MM.1S (cell line): ENCODE measurements at regions not wholly inside any gene's neighbourhood (a gene's known extent, or its start where the extent isn't known, plus 50 kb on each side); places are given as distances from the start of the nearest gene placed in this dataset.
"Not testable (repeated sequence)": the region's sequence is repeated elsewhere in the genome, so short reads cannot be mapped to it uniquely, and the experiment has no call there.

Source experiments
- EZH2phosphoT487 ChIP-seq: fragments of 300-600 bp; sonication (generic); IDR thresholded peaks from 2 replicates; pipeline ENCODE4 v1.6.1; 2018; ENCODE audit warnings: antibody characterized with exemption, low read length
- TF ChIP-seq, protein P1 (sequence below): fragments of 300-600 bp; sonication (generic); IDR thresholded peaks from 2 replicates; pipeline ENCODE4 v1.5.1; 2016; ENCODE audit warnings: antibody characterized with exemption, low read length, mixed read lengths

DNA sequence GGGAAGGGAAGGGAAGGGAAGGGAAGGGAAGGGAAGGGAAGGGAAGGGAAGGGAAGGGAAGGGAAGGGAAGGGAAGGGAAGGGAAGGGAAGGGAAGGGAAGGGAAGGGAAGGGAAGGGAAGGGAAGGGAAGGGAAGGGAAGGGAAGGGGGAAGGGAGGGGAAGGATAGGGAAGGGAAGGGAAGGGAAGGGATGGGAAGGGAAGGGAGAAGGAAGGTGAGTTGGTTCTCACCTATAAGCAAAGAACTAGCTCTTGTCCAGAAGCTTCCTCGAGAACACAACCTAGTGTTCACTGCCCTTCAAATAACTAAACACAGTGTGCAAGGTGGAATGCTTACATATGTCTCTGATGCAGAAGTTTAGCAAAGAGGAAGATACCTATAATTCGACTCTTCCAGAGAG is 59.6 kb upstream of the MYO3A start:
- TF ChIP-seq, protein P1, sequence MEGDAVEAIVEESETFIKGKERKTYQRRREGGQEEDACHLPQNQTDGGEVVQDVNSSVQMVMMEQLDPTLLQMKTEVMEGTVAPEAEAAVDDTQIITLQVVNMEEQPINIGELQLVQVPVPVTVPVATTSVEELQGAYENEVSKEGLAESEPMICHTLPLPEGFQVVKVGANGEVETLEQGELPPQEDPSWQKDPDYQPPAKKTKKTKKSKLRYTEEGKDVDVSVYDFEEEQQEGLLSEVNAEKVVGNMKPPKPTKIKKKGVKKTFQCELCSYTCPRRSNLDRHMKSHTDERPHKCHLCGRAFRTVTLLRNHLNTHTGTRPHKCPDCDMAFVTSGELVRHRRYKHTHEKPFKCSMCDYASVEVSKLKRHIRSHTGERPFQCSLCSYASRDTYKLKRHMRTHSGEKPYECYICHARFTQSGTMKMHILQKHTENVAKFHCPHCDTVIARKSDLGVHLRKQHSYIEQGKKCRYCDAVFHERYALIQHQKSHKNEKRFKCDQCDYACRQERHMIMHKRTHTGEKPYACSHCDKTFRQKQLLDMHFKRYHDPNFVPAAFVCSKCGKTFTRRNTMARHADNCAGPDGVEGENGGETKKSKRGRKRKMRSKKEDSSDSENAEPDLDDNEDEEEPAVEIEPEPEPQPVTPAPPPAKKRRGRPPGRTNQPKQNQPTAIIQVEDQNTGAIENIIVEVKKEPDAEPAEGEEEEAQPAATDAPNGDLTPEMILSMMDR, result not testable (repeated sequence)
- TF ChIP-seq EZH2phosphoT487, result not testable (repeated sequence)
